Activated gamma-delta T cell treated with Interleukin-2 at 50 U/mL for 16 hours (primary cell): ENCODE measurements at regions not wholly inside any gene's neighbourhood (a gene's known extent, or its start where the extent isn't known, plus 50 kb on each side); places are given as distances from the start of the nearest gene placed in this dataset.

Experiments used
- DNase-seq: peaks from one replicate; pipeline ENCODE4 v3.0.0-alpha.2; 2020

GRCh38 chr2:16124881-16125613 lies 184.7 kb downstream of the MYCN start:
- DNase-seq, result no peak

- DNase-seq, result no peak
Measured at GRCh38 chr2:16123856-16124780, 183.8 kb downstream of the MYCN start.

DNA sequence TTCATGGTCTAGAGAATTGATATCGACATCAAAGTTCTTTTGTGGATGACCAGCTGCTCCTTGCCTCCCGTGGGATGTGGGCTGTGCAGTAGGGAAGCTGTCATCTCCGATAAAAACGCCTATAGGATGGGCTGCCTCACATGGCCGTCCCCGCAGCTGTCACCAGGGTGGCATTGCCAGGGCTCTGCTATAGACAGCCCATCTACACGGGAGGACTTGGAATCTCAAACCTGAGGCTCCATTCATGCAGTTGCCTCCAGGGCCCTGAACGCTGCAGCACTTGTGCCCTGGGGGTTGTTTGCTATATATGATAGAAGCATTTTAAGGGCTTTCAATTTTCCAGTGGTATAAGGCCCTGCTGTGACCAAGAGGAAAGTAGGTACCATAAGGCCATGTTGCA lies 183.1 kb downstream of the MYCN start:
- DNase-seq, result no peak

GRCh38 chr2:16122556-16122955 lies 182.2 kb downstream of the MYCN start:
- no peak for DNase-seq

GRCh38 chr2:16121986-16122390 lies 181.6 kb downstream of the MYCN start:
- DNase-seq, result no peak

GRCh38 chr2:16121231-16121985 lies 181.1 kb downstream of the MYCN start:
- no peak for DNase-seq

DNA sequence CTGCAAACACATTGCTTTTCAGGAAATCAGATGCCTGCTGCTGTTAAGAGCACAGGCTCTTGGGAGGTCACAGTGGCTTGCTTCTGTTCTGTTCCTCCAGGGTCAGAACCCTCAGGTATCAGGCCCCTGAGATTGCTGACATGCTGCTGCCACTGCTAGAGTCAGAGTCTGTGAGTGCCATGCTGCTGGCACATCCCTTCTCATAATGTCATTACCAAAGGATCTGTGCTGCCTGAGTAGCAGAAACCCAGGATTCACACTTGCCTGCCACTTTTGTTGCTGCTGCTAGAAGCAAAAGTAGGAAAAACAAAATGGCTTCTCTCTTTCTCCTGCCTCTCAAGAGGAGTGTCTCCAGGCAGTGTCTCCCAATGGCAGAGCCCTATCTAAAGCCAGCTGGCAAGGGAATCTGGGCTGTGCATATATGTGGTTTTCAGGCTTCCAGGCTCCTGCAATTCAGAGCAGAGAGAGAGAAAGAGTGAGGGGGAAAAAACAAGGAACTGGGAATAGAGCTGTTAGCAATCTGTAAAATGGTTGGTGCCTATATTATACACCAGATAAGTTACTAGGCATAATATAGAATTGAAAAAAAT lies 180.3 kb downstream of the MYCN start:
- DNase-seq, result no peak

GRCh38 chr2:16119741-16120140 lies 179.4 kb downstream of the MYCN start:
- no peak for DNase-seq

- DNase-seq, result no peak
Measured at GRCh38 chr2:16118611-16119590, 178.6 kb downstream of the MYCN start.

DNA sequence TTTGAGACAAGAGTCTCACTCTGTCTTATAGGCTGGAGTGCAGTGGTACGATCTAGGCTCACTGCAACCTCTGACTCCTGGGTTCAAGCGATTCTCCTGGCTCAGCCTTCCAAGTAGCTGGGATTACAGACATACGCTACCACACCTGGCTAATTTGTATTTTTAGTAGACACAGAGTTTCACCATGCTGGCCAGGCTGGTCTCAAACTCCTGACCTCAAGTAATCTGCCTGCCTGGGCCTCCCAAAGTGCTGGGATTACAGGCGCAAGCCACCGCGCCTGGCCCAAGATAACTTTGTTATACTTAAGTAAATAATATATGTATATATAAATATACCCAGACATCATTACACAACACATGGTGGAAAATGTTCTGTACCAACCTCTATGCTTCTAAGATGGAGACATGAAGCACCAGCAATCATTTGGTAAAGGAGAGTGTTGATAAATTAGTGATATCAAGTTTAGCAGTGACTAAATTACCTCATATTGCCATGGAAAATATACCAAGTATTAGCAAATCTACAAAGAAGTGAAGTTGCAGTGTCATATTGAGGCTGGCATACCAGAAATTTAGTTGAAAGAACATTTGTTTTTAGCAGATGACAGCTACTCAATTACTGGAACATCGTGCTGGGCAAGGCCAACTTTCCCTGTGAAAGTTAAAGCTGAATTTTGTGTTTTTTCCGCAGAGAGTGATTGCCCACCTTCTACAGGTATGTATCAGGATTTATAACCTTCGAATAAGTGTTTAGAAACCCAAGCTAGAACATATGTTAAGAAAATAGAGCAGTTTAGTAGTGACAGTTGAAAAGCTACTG lies 177.7 kb downstream of the MYCN start:
- DNase-seq, result no peak

DNA sequence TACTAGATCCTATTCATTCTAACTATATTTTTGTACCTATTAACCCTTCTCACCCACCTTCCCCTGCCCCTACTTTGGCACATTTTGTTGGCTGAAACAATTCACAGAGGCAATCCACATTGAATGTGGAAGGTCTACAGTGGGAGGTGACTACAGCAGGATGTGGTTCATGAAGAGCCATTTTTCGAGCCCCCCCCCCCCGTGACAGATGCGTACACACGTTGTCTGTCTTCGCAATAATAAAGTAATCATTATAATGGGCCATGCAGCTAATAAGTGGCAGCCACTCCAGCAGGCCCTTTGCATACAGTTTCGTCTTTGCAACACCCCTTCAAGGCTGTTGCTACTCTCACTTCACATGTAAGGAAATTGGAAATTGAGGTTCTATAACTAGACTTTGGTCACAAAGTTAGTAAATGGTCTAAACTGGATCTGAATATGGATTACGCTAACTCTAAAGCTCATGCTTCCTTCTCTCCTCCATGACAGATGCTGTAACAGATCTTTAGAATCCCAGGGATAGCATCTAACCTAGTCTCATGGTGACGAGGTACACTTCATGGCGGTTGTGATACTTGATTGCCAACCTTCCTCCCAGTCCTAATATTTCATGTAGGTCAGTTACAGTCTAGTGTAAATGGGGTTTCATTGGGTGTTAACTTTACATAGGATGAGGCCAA lies 176.8 kb downstream of the MYCN start:
- no peak for DNase-seq

- DNase-seq, result no peak
Measured at GRCh38 chr2:16115881-16116830, 175.8 kb downstream of the MYCN start.

DNA sequence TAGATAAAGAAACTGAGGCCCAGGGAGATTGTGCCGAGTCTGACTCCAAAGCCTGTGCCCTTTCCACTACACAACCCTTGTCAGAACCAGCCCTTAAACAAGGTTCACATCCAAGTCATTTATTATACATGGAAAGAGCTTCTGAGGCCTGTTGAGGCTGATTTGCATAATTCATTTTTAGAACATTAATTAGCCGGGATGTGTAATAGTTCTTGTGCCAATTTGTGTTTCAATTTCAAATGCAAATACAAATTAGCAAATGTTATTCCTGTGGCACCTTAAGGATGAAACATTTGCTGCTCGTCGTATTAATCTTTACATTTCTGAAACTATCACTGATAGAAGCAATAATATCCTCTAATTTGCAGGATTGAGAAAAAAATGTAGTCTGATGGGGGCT lies 174.9 kb downstream of the MYCN start:
- no peak for DNase-seq

GRCh38 chr2:16114836-16115235 lies 174.5 kb downstream of the MYCN start:
- no peak for DNase-seq

DNA sequence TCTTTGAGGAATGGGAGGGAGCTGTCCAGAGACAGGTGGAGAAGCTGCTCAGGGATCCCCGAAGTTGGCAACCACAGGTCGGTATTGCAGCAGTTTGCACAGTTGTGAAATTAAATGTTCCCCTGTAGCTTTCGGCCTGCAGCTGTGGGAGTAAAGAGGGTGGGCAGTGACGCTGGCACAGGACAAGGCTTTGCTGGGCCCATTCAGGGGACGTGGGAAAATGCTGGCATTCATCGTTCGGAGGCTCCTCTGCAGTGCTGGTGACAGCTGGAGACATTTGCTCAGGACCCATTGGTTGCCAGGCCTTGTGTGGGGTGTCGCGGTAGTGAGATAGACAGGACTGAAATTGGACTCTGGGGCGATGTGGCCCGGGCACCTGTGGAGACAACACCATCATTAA lies 173.7 kb downstream of the MYCN start:
- no peak for DNase-seq

- DNase-seq, result no peak
Measured at GRCh38 chr2:16113568-16113967, 173.2 kb downstream of the MYCN start.

GRCh38 chr2:16112972-16113560 lies 172.7 kb downstream of the MYCN start:
- no peak for DNase-seq

- DNase-seq, result no peak
Measured at GRCh38 chr2:16112251-16112971, 172.1 kb downstream of the MYCN start.
